Spleen (tissue), 11 donors: ENCODE measurements at regions not wholly inside any gene's neighbourhood (a gene's known extent, or its start where the extent isn't known, plus 50 kb on each side); places are given as distances from the start of the nearest gene placed in this dataset.

Experiments used
- DNase-seq: peaks from one replicate; pipeline ENCODE4 v3.0.0-alpha.2; 2020
- H3K27ac ChIP-seq, 8 donors: fragments of 200-600 bp; sonication (generic) in 7 of 8; 1 replicate in 4 of 8; 2 replicates in 4 of 8; pipeline versions ENCODE4 v1.5.0 to v1.8.0; 2016 to 2021; ENCODE audit warnings: inconsistent platforms in 4 of 8, mild to moderate bottlenecking in 4 of 8, moderate library complexity in 1 of 8
- H3K27me3 ChIP-seq, 7 donors: fragments of 200-600 bp; sonication (generic) in 6 of 7; replicated peaks in 1 of 7; 1 replicate in 4 of 7; 2 replicates in 3 of 7; pipeline versions ENCODE4 v1.5.0 to v1.8.0; 2016 to 2021; ENCODE audit warnings: inconsistent platforms in 3 of 7, mild to moderate bottlenecking in 1 of 7
- H3K36me3 ChIP-seq, 6 donors: fragments of 200-600 bp; sonication (generic) in 5 of 6; 1 replicate in 4 of 6; 2 replicates in 2 of 6; pipeline versions ENCODE4 v1.5.0 to v1.8.0; 2016 to 2021; ENCODE audit warnings: inconsistent platforms in 2 of 6
- H3K4me1 ChIP-seq, 6 donors: fragments of 200-600 bp; sonication (generic) in 5 of 6; 1 replicate in 3 of 6; 2 replicates in 3 of 6; pipeline versions ENCODE4 v1.5.0 to v1.8.0; 2016 to 2021; ENCODE audit warnings: inconsistent platforms in 3 of 6
- H3K4me3 ChIP-seq, 8 donors: fragments of 200-600 bp; sonication (generic) in 7 of 8; 1 replicate in 4 of 8; 2 replicates in 4 of 8; pipeline versions ENCODE4 v1.5.0 to v1.8.0; 2016 to 2021; ENCODE audit warnings: inconsistent platforms in 4 of 8, mild to moderate bottlenecking in 4 of 8, moderate library complexity in 2 of 8
- H3K9me3 ChIP-seq, 8 donors: fragments of 200-600 bp; sonication (generic) in 7 of 8; 1 replicate in 4 of 8; 2 replicates in 4 of 8; pipeline versions ENCODE4 v1.5.0 to v1.8.0; 2016 to 2021; ENCODE audit warnings: inconsistent platforms in 4 of 8
- POLR2A ChIP-seq, 3 donors: fragments of 450-650 bp; IDR thresholded peaks; one replicate each; pipeline ENCODE4 v1.5.1; 2017; ENCODE audit warnings: antibody characterized with exemption in 3 of 3, mild to moderate bottlenecking in 1 of 3
- POLR2AphosphoS5 ChIP-seq, 3 donors: sonication (generic); formaldehyde crosslinking; IDR thresholded peaks; one replicate each; pipeline ENCODE4 v1.5.1; 2017; ENCODE audit warnings: antibody characterized with exemption in 3 of 3
- WGBS, 5 donors: extraction: QIAGEN DNeasy Blood & Tissue Kit in 3 of 5; methylation state at CpG; one replicate each; pipeline versions ENCODE4 v1.1.5 to v1.1.7; 2013 to 2018; 5-methylcytosine and 5-hydroxymethylcytosine counted together
- intact Hi-C: fragments of 100-400 bp; cut with DNase I; formaldehyde crosslinking; loops from one replicate; pipeline ENCODE4 v1.15.0; 2023; ENCODE audit warnings: low total_unique reads
- TF ChIP-seq, protein P1 (sequence below), 11 experiments: fragments of 200-600 bp in 7 of 11; fragments of 450-650 bp in 4 of 11; sonication (generic) in 4 of 11; IDR thresholded peaks in 8 of 11; conservative IDR thresholded peaks in 3 of 11; 1 replicate in 7 of 11; 2 replicates in 4 of 11; pipeline versions ENCODE4 v1.4.0 to v1.8.0; 2016 to 2021; ENCODE audit warnings: antibody characterized with exemption in 11 of 11, inconsistent platforms in 4 of 11, mild to moderate bottlenecking in 1 of 11
- donor health status: healthy with polysubstance abuse.
- donor health status: DM: no; HTN: no; CAD: no; lungs with moderate emphysema.
- donor health status: DM: no; HTN: no; CAD: no.
- donor health status: Bipolar disorder and iron deficiency.
- donor health status: healthy.
- donor health status: DM: no; HTN: no; CAD: no.
- donor health status: DM: yes; HTN: yes; CAD: no.

DNA sequence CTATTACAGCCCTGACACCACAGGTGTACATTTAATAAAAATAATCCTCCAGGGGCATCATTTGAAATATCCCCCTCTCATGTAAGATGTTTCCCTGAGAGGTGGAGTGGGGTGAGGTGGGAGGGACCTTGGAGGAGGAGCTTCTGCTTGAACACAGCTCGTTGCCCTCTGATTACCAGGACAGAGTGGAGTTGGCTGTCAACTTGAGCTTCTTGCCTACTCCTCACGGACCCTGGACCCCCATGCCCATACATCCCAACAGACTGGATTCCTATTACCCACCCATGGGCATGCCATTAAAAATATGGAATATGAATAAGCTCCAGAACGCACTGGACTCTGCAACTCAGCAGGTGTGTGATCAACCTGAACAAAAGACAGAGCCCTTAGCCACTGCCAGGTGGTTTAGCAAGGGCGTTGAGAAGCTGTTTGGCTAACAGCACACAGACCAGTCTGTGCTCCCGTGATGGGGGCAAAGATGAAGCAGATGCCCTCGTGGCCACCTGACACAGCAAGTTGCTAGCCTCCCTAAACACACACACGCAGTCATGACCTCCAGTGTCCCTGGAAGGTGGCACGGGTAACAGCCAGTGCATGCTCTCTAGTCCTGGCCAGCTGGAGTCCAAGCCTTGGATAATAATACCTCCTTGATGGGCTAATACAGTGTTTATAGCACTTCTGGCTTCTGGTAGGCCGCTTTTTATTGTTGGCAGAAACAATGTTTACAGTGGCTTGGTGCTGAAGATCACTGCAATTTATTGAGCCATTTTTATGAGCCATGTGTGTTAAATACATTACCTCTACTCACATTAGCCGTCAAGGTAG lies 155.0 kb downstream of the TOMM20 start:
- Histone ChIP-seq H3K27ac (peak overlapping the region in 3 of 8 donors; percentile 50 to 92 (median 80)), H3K4me3 (no peak overlapping the region), H3K27me3 (peaks cover 0 to 6% (median 0%) of the 10 kb centered on the region in 7 donors), H3K9me3 (no peaks in the 10 kb centered on the region), H3K36me3 (no peaks in the 10 kb centered on the region), H3K4me1 (peaks cover 20 to 89% (median 64%) of the 10 kb centered on the region in 6 donors)
- TF ChIP-seq, protein P1, sequence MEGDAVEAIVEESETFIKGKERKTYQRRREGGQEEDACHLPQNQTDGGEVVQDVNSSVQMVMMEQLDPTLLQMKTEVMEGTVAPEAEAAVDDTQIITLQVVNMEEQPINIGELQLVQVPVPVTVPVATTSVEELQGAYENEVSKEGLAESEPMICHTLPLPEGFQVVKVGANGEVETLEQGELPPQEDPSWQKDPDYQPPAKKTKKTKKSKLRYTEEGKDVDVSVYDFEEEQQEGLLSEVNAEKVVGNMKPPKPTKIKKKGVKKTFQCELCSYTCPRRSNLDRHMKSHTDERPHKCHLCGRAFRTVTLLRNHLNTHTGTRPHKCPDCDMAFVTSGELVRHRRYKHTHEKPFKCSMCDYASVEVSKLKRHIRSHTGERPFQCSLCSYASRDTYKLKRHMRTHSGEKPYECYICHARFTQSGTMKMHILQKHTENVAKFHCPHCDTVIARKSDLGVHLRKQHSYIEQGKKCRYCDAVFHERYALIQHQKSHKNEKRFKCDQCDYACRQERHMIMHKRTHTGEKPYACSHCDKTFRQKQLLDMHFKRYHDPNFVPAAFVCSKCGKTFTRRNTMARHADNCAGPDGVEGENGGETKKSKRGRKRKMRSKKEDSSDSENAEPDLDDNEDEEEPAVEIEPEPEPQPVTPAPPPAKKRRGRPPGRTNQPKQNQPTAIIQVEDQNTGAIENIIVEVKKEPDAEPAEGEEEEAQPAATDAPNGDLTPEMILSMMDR (IDR thresholded peaks at IDR 0.05 in 8 of 11, conservative IDR thresholded peaks at IDR 0.05 in 3 of 11): no peak
- no peak for TF ChIP-seq POLR2A (IDR thresholded peaks at IDR 0.05)
- no peak for TF ChIP-seq POLR2AphosphoS5 (IDR thresholded peaks at IDR 0.05)
- no peak for DNase-seq
- 86 to 94% (median 89%) methylated on average over 10 of the region's 10 CpGs for WGBS, 5 donors
- intact Hi-C loops: no loop called here

- H3K27me3 ChIP-seq: peaks cover 0 to 6% (median 0%) of the 10 kb centered on the region in 7 donors
- TF ChIP-seq, protein P1 (IDR thresholded peaks at IDR 0.05 in 8 of 11, conservative IDR thresholded peaks at IDR 0.05 in 3 of 11): no peak
- no peak for TF ChIP-seq POLR2A (IDR thresholded peaks at IDR 0.05)
- TF ChIP-seq POLR2AphosphoS5 (IDR thresholded peaks at IDR 0.05): no peak
- peak overlapping the region in 6 of 8 donors; percentile 38 to 92 (median 64) for H3K27ac ChIP-seq
- H3K4me3 ChIP-seq: no peak overlapping the region
- WGBS, 5 donors: 83 to 87% (median 83%) methylated on average over 16 to 19 of the region's 19 CpGs
- H3K9me3 ChIP-seq: no peaks in the 10 kb centered on the region
- intact Hi-C loops: no loop called here
- H3K4me1 ChIP-seq: peaks cover 12 to 85% (median 54%) of the 10 kb centered on the region in 6 donors
- H3K36me3 ChIP-seq: no peaks in the 10 kb centered on the region
- DNase-seq: no peak
Measured at GRCh38 chr1:234972411-234973191, 156.0 kb downstream of the TOMM20 start.

GRCh38 chr1:234971586-234972297 lies 156.9 kb downstream of the TOMM20 start:
- Histone ChIP-seq H3K4me1 (peaks cover 12 to 76% (median 48%) of the 10 kb centered on the region in 6 donors), H3K4me3 (no peak overlapping the region), H3K36me3 (no peaks in the 10 kb centered on the region), H3K27me3 (peaks cover 0 to 6% (median 0%) of the 10 kb centered on the region in 7 donors), H3K27ac (peak overlapping the region in 7 of 8 donors; percentile 64 to 92 (median 75)), H3K9me3 (no peaks in the 10 kb centered on the region)
- 79 to 84% (median 83%) methylated on average over 9 of the region's 9 CpGs for WGBS, 5 donors
- no peak for DNase-seq
- intact Hi-C loops: no loop called here
- TF ChIP-seq, protein P1 (IDR thresholded peaks at IDR 0.05 in 8 of 11, conservative IDR thresholded peaks at IDR 0.05 in 3 of 11): no peak
